SK-N-SH (cell line): ENCODE measurements at regions not wholly inside any gene's neighbourhood (a gene's known extent, or its start where the extent isn't known, plus 50 kb on each side); places are given as distances from the start of the nearest gene placed in this dataset.

ENCODE experiments used
- CTCF ChIA-PET: fragments of 300-600, 350-600 bp; formaldehyde crosslinking; extraction: SDS; loops from one replicate; lab custom pipeline; 2021; lab: Yijun Ruan, JAX
- POLR2A ChIA-PET: fragments of 350-600 bp; sonication (Branson Sonifier 250); formaldehyde crosslinking; extraction: SDS; loops from one replicate; lab custom pipeline; 2020; ENCODE audit warnings: antibody characterized with exemption, inconsistent platforms; lab: Yijun Ruan, JAX
- DNase-seq: peaks from one replicate; pipeline ENCODE4 v3.0.0; 2012
- H2AFZ ChIP-seq: fragments of 200-600 bp; sonication (generic); 2 replicates; pipeline ENCODE4 v1.8.1; 2016; ENCODE audit warnings: antibody characterized with exemption, mild to moderate bottlenecking, low read depth
- H3F3A ChIP-seq: fragments of 200-600 bp; sonication (generic); replicated peaks from 2 replicates; pipeline ENCODE3; 2016; ENCODE audit warnings: antibody characterized with exemption, mild to moderate bottlenecking; ENCODE audit not compliant: insufficient read depth
- H3K27ac ChIP-seq, 2 experiments: fragments of 200-500 bp in 1 of 2; fragments of 200-600 bp in 1 of 2; sonication (Bioruptor generic) in 1 of 2; sonication (generic), shearing (Covaris generic) in 1 of 2; 2 replicates each; pipeline versions ENCODE4 v1.5.1 to v1.6.1; 2014 to 2016; ENCODE audit warnings: low read depth in 2 of 2, inconsistent platforms in 1 of 2, low read length in 1 of 2, mild to moderate bottlenecking in 1 of 2, mixed read lengths in 1 of 2
- H3K27me3 ChIP-seq: fragments of 200-600 bp; sonication (generic), shearing (Covaris generic); 2 replicates; pipeline ENCODE4 v1.6.1; 2016; ENCODE audit warnings: mixed run types; ENCODE audit not compliant: insufficient read depth
- H3K36me3 ChIP-seq, 2 experiments: fragments of 200-500 bp in 1 of 2; fragments of 200-600 bp in 1 of 2; sonication (Bioruptor generic) in 1 of 2; sonication (generic) in 1 of 2; replicated peaks in 1 of 2; 2 replicates each; pipeline versions ENCODE3 to v1.5.1; 2014 to 2016; ENCODE audit warnings: low read length in 1 of 2, mild to moderate bottlenecking in 1 of 2; ENCODE audit not compliant: insufficient read depth in 2 of 2, control insufficient read depth in 1 of 2
- H3K4me1 ChIP-seq, 2 experiments: fragments of 200-500 bp in 1 of 2; fragments of 200-600 bp in 1 of 2; sonication (Bioruptor generic) in 1 of 2; sonication (generic), shearing (Covaris generic) in 1 of 2; 2 replicates each; pipeline versions ENCODE4 v1.5.1 to v1.6.1; 2014 to 2016; ENCODE audit warnings: low read depth in 1 of 2, low read length in 1 of 2, mixed run types in 1 of 2; ENCODE audit not compliant: insufficient read depth in 2 of 2, control insufficient read depth in 1 of 2
- H3K4me2 ChIP-seq: fragments of 200-600 bp; sonication (generic), shearing (Covaris generic); 2 replicates; pipeline ENCODE4 v1.6.1; 2017; ENCODE audit warnings: mixed run types
- H3K4me3 ChIP-seq, 2 experiments: fragments of 200-500 bp in 1 of 2; fragments of 200-600 bp in 1 of 2; sonication (Bioruptor generic) in 1 of 2; sonication (generic), shearing (Covaris generic) in 1 of 2; 2 replicates each; pipeline versions ENCODE4 v1.5.1 to v1.8.1; 2014 to 2016; ENCODE audit warnings: low read depth in 2 of 2, inconsistent platforms in 1 of 2, low read length in 1 of 2, mild to moderate bottlenecking in 1 of 2, mixed read lengths in 1 of 2, moderate library complexity in 1 of 2
- H3K79me2 ChIP-seq: fragments of 200-600 bp; sonication (generic); 2 replicates; pipeline ENCODE4 v1.8.1; 2017; ENCODE audit warnings: mild to moderate bottlenecking; ENCODE audit not compliant: insufficient read depth
- H3K9ac ChIP-seq: fragments of 200-600 bp; sonication (generic); 2 replicates; pipeline ENCODE4 v1.6.1; 2017; ENCODE audit warnings: mixed run types
- H3K9me2 ChIP-seq: fragments of 200-600 bp; sonication (generic); 2 replicates; pipeline ENCODE4 v1.6.1; 2017; ENCODE audit warnings: mixed run types
- H3K9me3 ChIP-seq: fragments of 200-600 bp; sonication (generic); 2 replicates; pipeline ENCODE4 v1.6.1; 2017; ENCODE audit warnings: mixed run types, mild to moderate bottlenecking, moderate library complexity
- H4K20me1 ChIP-seq: fragments of 200-600 bp; sonication (generic); 2 replicates; pipeline ENCODE4 v1.6.1; 2017; ENCODE audit warnings: mild to moderate bottlenecking, mixed run types; ENCODE audit not compliant: insufficient read depth
- CTCF ChIP-seq: fragments of 200-600 bp; sonication (generic); IDR thresholded peaks from 2 replicates; pipeline ENCODE4 v1.6.1; 2017; ENCODE audit warnings: antibody characterized with exemption, mild to moderate bottlenecking, moderate library complexity
- FOSL2 ChIP-seq: IDR thresholded peaks from 2 replicates; pipeline ENCODE4 v1.4.0; 2012; ENCODE audit warnings: low read depth, mild to moderate bottlenecking, moderate library complexity, borderline replicate concordance
- FOXJ3 ChIP-seq: sonication (generic); formaldehyde crosslinking; IDR thresholded peaks from 2 replicates; pipeline ENCODE4 v1.5.1; 2020; ENCODE audit warnings: mild to moderate bottlenecking, missing genetic modification reagents
- FOXM1 ChIP-seq: IDR thresholded peaks from 2 replicates; pipeline ENCODE4 v1.4.0; 2012; ENCODE audit warnings: low read depth, mild to moderate bottlenecking
- GABPA ChIP-seq: IDR thresholded peaks from 2 replicates; pipeline ENCODE4 v1.4.0; 2012; ENCODE audit warnings: low read depth, mild to moderate bottlenecking
- IRF3 ChIP-seq: fragments of 150-350 bp; IDR thresholded peaks from 2 replicates; pipeline ENCODE4 v1.6.1; 2016; ENCODE audit warnings: mild to moderate bottlenecking, low read depth, low read length
- RCOR1 ChIP-seq: fragments of 150-350 bp; IDR thresholded peaks from 2 replicates; pipeline ENCODE4 v1.6.1; 2017; ENCODE audit warnings: antibody characterized with exemption, low read length
- SMC3 ChIP-seq: IDR thresholded peaks from 2 replicates; pipeline ENCODE4 v1.6.1; 2012; ENCODE audit warnings: low read depth, low read length, improper control_type of control experiment
- TCF12 ChIP-seq: IDR thresholded peaks from 2 replicates; pipeline ENCODE4 v1.4.0; 2012
- USF1 ChIP-seq: IDR thresholded peaks from 2 replicates; pipeline ENCODE4 v1.4.0; 2012; ENCODE audit warnings: low read depth, borderline replicate concordance
- USF2 ChIP-seq: fragments of 150-350 bp; IDR thresholded peaks from 2 replicates; pipeline ENCODE4 v1.6.1; 2017; ENCODE audit warnings: antibody characterized with exemption, low read length, low read depth, borderline replicate concordance
- YY1 ChIP-seq: IDR thresholded peaks from 2 replicates; pipeline ENCODE4 v1.4.0; 2012; ENCODE audit warnings: low read depth, mild to moderate bottlenecking
- ZBTB33 ChIP-seq: IDR thresholded peaks from 2 replicates; pipeline ENCODE4 v1.4.0; 2012; ENCODE audit warnings: low read depth, borderline replicate concordance
- WGBS: methylation state at CpG from one replicate; pipeline ENCODE4 v1.1.6; 2017; ENCODE audit warnings: low lambda C conversion rate; 5-methylcytosine and 5-hydroxymethylcytosine counted together
- TF ChIP-seq, protein P1 (sequence below): IDR thresholded peaks from 2 replicates; pipeline ENCODE4 v1.4.0; 2012; ENCODE audit warnings: low read depth

DNA sequence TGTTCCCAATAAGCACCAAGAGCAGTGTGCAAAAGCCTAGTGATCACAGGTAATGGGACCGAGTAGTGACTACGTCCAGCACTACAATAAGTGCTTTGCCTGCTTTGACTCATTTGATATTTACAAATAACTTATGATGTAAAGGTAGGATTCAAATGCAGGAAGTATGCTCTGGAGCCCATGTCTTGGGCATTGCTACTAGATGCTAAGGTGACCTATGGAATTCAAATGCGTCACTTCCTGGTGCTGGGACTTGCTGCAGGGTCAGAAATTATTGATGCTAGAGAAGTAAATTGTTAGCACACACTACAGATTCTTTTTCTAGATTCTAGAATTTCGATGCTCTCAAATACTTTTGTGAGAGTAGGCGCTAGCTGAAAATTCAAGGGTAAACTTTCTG is 101.2 kb upstream of the TSC22D2 start:
- Histone ChIP-seq H3K4me1 (no peaks in the 10 kb centered on the region), H3K27ac (no peak overlapping the region), H2AFZ (no peak overlapping the region), H3K9ac (no peak overlapping the region), H3F3A (no peaks in the 10 kb centered on the region), H3K9me2 (no peaks in the 10 kb centered on the region), H3K27me3 (no peaks in the 10 kb centered on the region), H3K79me2 (no peaks in the 10 kb centered on the region), H4K20me1 (no peaks in the 10 kb centered on the region), H3K4me2 (no peak overlapping the region), H3K36me3 (no peaks in the 10 kb centered on the region), H3K4me3 (no peak overlapping the region), H3K9me3 (no peaks in the 10 kb centered on the region)
- TF ChIP-seq RCOR1 (no peak), GABPA (no peak), SMC3 (no peak), TCF12 (no peak), USF1 (no peak), ZBTB33 (no peak), CTCF (no peak), YY1 (no peak), FOSL2 (no peak), FOXJ3 (CRISPR knock-in tag) (no peak)
- TF ChIP-seq, protein P1, sequence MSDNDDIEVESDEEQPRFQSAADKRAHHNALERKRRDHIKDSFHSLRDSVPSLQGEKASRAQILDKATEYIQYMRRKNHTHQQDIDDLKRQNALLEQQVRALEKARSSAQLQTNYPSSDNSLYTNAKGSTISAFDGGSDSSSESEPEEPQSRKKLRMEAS: no peak
- DNase-seq: no peak
- 67% methylated on average over 5 of the region's 5 CpGs for WGBS
- CTCF ChIA-PET: interaction anchor here (0.8 kb wide), 1 partner anchor 86 kb away, joined by 4 read pairs; no protein-coding TSS in a partner anchor
- POLR2A ChIA-PET: no interaction called here

DNA sequence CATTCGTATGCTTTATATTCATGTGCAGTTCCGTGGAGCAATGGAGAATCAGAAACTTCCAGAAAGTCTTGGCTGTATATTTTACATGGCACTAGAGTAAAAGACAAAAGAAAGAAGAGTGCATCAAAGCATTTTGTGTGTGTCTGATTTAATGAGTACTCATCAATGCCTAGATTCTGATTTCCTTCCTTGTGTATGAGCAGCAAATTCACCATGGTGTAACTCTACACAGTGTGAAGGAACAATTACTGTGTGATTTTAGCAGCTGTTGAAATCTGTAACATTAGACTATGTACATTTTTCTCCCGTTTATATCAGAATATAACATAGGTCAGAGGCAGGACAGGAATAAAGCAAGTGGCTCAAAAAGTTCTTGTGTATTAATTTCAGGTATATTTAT is 102.0 kb upstream of the TSC22D2 start:
- POLR2A ChIA-PET: no interaction called here
- Histone ChIP-seq H2AFZ (no peak overlapping the region), H3K36me3 (no peaks in the 10 kb centered on the region), H4K20me1 (no peaks in the 10 kb centered on the region), H3K79me2 (no peaks in the 10 kb centered on the region), H3K27me3 (no peaks in the 10 kb centered on the region), H3K27ac (no peak overlapping the region), H3K4me3 (no peak overlapping the region), H3F3A (no peaks in the 10 kb centered on the region), H3K9me2 (no peaks in the 10 kb centered on the region), H3K9me3 (no peaks in the 10 kb centered on the region), H3K4me1 (no peaks in the 10 kb centered on the region), H3K4me2 (no peak overlapping the region), H3K9ac (no peak overlapping the region)
- CTCF ChIA-PET: no interaction called here
- DNase-seq: no peak
- no peak for TF ChIP-seq IRF3
- TF ChIP-seq RCOR1: no peak
- TF ChIP-seq FOXM1: no peak
- TF ChIP-seq USF2: no peak
- WGBS: 69% methylated on average over 3 of the region's 3 CpGs
